GM12891 (cell line): ENCODE measurements at regions not wholly inside any gene's neighbourhood (a gene's known extent, or its start where the extent isn't known, plus 50 kb on each side); places are given as distances from the start of the nearest gene placed in this dataset.

Source experiments
- DNase-seq: peaks from one replicate; pipeline ENCODE4 v3.0.0; 2011; ENCODE audit warnings: low spot score; ENCODE audit not compliant: insufficient read length
- FAIRE-seq: peaks from 2 replicates; lab custom pipeline; 2011; peaks lifted over from hg19 to GRCh38; lab: Jason Lieb, UNC
- PAX5 ChIP-seq: IDR thresholded peaks from 2 replicates; pipeline ENCODE4 v1.6.1; 2011; ENCODE audit warnings: low read length, moderate library complexity, mild to moderate bottlenecking; ENCODE audit not compliant: insufficient read depth, severe bottlenecking
- POLR2A ChIP-seq: IDR thresholded peaks from 2 replicates; pipeline ENCODE4 v1.6.1; 2011; ENCODE audit warnings: low read depth, low read length, control low read depth
- POLR2AphosphoS5 ChIP-seq: IDR thresholded peaks from 2 replicates; pipeline ENCODE4 v1.6.1; 2011; ENCODE audit warnings: low read depth, low read length, control low read depth
- POU2F2 ChIP-seq: IDR thresholded peaks from 2 replicates; pipeline ENCODE4 v1.6.1; 2011; ENCODE audit warnings: low read depth, mild to moderate bottlenecking, control low read depth, low read length, moderate library complexity
- SPI1 ChIP-seq: IDR thresholded peaks from 2 replicates; pipeline ENCODE4 v1.6.1; 2011; ENCODE audit warnings: low read depth, low read length, control low read depth
- TAF1 ChIP-seq: IDR thresholded peaks from 2 replicates; pipeline ENCODE4 v1.6.1; 2011; ENCODE audit warnings: low read depth, low read length, control low read depth

DNA sequence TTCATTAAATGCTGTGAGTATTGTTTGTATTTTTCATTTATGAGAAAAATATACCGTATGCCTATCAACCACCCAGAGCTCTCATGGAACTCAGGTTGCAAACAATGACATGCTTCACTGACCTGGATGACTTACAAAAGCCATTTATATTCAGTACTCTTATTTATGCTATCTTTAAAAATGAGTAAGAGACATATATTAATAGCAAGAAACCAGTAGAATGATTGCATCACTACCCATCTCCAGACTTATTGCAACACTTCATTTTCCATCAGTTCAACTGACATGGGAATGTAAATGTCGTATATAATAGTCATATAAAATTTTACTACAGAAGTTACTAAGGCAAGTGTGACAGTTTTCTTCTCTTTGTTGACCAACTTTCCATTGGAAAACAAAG is 69.1 kb downstream of the OTP start:
- TF ChIP-seq POLR2A = no peak
- TF ChIP-seq SPI1 = no peak
- no peak for TF ChIP-seq PAX5
- no peak for TF ChIP-seq POLR2AphosphoS5
- no peak for TF ChIP-seq POU2F2
- no peak for TF ChIP-seq TAF1
- FAIRE-seq (peak; percentile 33), DNase-seq (no peak)

DNA sequence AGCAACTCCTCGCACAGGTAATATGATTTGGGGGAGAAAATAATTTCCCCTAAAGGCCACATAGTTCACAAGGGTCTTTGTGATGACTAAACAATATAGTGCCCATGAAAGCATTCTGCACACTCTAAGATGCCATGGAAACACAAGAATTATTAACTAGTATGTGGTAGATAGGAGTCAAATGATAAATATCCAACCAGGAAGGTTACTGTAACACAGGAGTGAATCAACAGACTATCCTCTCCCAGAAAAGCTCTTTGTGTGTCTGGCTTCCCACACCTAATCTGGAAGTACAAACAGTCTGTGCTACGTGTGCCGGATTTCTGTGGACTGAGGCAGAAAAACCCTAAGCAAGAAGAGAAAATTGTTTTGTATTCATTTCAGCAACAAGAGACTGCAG is 70.0 kb downstream of the OTP start:
- no peak for FAIRE-seq
- DNase-seq = no peak
- no peak for TF ChIP-seq POLR2AphosphoS5
- TF ChIP-seq TAF1 = no peak
- no peak for TF ChIP-seq POU2F2
- no peak for TF ChIP-seq SPI1
- no peak for TF ChIP-seq POLR2A
- no peak for TF ChIP-seq PAX5

DNA sequence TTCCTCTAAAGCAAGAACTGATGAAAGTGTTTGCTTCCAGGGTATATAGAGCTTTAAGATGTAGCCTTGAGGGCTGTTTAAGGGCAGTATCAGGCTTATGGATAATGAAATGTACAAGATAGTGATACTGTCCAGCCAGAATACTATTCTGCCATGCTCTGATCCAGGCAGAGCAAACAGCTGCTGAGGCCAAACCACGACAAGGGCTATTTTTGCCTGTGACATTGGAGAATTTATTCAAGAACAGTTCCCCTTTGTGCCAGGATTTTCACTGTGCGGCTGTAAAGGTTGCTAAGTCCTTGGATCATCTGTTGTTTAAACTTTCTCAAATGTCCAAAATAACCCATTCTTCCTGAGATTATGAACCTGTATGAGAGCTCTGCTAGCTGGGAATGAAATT is 70.4 kb downstream of the OTP start:
- no peak for FAIRE-seq
- no peak for TF ChIP-seq TAF1
- TF ChIP-seq POLR2AphosphoS5 = no peak
- no peak for TF ChIP-seq POU2F2
- no peak for TF ChIP-seq POLR2A
- no peak for TF ChIP-seq PAX5
- no peak for TF ChIP-seq SPI1
- no peak for DNase-seq

DNA sequence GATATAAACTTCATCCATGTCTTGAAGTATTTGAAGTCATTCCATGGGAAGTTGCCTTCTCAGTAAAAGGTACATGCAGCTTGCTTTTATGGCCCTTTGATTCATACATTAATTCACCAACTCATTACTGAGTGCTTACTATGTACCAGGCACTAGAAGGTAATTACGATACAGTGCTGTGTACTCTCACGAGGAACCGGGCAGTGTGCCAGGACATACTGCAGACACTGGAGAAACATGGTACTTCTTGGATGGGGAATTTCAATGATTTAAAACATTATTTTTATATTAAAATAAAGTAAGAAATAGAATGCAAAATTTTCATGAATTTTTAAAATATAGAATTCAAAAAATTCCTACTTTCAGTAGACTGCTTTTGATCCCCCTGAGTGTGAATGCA is 71.4 kb upstream of the WDR41 start:
- FAIRE-seq (no peak), DNase-seq (no peak)
- TF ChIP-seq POU2F2 (no peak), TAF1 (no peak), POLR2AphosphoS5 (no peak)

DNA sequence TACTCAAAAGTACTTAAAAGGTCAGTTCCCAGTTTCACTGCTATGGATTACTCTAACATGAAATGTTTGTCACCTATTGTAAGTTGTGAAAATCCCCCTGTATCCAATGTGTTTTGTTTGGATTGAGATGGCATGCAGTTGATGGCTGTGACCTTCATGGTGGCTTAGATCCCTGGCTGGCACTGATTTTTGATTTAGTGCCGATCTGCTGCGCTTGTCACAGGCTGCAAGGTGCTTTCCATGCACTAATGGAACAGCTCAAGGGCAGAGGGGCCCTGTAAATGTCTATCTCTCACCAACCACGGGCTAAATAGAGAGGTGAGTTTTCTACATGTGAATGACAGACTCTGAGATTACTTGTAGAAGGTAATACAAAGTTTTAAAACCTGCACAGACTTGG is 69.8 kb upstream of the WDR41 start:
- no peak for FAIRE-seq

DNA sequence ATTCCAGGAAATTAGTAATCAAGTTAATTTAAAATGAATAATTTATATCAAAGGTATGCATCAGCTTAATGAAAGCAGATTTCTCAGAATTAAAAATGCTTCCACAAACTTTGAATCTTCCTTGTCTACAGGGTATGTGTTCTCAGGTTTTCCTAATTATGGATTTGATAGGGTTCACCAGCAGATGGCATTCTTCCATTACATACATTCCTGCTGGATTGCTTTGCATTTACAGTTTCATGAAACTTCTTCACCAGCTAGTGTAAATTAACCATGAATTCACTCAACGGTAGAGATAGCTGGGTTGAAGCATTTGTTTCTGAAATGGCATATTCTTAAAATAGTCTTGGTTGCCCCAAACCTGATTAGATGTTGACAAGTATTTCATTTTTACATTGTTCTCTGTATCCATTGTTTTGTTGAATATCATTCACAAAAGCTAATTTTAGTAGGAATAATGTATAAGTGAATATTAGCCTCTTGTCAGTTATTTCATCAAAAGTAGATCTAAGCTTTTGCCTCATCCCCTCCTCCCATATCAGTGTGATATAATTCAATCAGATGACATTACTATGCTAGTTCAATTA is 68.7 kb upstream of the WDR41 start:
- DNase-seq (no peak), FAIRE-seq (peak; percentile 77)
- TF ChIP-seq POLR2A (no peak), POLR2AphosphoS5 (no peak), TAF1 (no peak), SPI1 (no peak), PAX5 (no peak), POU2F2 (no peak)

More for the DNA sequence above, 69.8 kb upstream of the WDR41 start:
- no peak for DNase-seq
- no peak for TF ChIP-seq TAF1

DNA sequence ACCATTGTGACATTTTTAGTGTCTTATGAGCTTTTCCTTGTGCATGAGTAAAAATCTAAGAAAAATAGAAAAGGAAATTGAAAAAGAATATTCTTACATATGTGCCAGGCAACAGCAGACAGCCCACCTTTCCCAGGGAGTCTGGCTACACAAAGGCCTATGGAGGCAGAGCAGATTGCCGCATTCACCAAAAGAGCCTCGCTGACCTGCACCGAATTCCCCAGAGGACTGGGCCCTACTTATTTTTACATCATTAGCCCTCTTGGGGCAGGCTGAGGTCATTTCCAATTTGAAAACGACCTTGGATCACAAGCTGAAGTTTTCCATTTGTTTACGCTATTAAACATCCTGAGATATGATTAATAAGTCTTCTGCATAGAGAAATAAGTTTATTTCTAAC is 66.2 kb upstream of the WDR41 start:
- FAIRE-seq (no peak), DNase-seq (no peak)
- no peak for TF ChIP-seq POLR2A
- TF ChIP-seq TAF1 = no peak
- TF ChIP-seq SPI1 = no peak
- TF ChIP-seq POLR2AphosphoS5 = no peak
- TF ChIP-seq POU2F2 = no peak
- no peak for TF ChIP-seq PAX5

DNA sequence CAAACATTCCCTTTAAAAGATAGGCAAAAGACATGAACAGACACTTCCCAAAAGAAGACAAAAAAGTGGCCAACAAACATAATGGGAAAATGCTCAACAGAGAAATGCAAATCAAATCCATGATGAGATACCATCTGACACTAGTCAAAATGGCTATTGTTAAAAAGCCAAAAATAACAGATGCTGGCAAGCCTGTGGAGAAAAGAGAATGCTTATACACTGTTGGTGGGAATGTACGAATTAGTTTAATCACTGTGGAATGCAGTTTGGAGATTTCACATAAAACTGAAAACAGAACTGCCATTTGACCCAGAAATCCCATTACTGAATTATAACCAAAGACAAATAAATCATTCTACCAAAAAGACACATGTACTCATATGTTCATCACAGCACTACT is 58.3 kb upstream of the WDR41 start:
- TF ChIP-seq POU2F2 (no peak), SPI1 (no peak), POLR2AphosphoS5 (no peak)
- DNase-seq = no peak
- no peak for FAIRE-seq

DNA sequence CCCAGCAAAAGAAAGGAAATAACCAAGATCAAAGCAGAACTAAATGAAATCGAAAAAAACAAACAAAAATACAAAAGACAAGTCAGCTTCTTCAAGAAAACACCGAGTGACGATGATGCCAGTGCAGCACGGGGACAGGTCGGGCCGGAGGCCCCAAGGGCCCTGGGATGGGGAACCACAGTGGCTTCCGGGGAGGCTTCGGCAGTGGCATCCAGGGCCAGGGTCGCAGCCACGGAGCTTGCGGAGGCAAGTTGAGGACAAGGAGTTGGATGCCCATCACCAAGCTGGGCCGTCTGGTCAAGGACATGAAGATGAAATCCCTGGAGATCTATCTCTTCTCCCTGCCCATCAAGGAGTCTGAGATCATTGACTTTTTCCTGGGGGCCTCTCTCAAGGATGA is 53.2 kb upstream of the WDR41 start:
- DNase-seq = no peak
- FAIRE-seq = no peak
- TF ChIP-seq POU2F2 (no peak), PAX5 (no peak), POLR2AphosphoS5 (no peak), TAF1 (no peak), POLR2A (no peak), SPI1 (no peak)
